ENCODE measurements at regions not wholly inside any gene's neighbourhood (a gene's known extent, or its start where the extent isn't known, plus 50 kb on each side); places are given as distances from the start of the nearest gene placed in this dataset.

GRCh38 chr10:33799944-33800323 lies 465.5 kb upstream of the NRP1 start:
- TF ChIP-seq CTCF (IDR thresholded peaks at IDR 0.05) = no peak
- no peak for TF ChIP-seq POLR2AphosphoS5 (IDR thresholded peaks at IDR 0.05)
- TF ChIP-seq POLR2A (IDR thresholded peaks at IDR 0.05) = no peak
